LoVo (cell line): ENCODE measurements at regions not wholly inside any gene's neighbourhood (a gene's known extent, or its start where the extent isn't known, plus 50 kb on each side); places are given as distances from the start of the nearest gene placed in this dataset.
"Not testable (repeated sequence)": the region's sequence is repeated elsewhere in the genome, so short reads cannot be mapped to it uniquely, and the experiment has no call there.

ENCODE experiments used
- DNase-seq: peaks from one replicate; pipeline ENCODE4 v3.0.0-alpha.2; 2016; ENCODE audit warnings: low spot score

- DNase-seq, result no peak
These were observed 567.3 kb upstream of the ZNF385D start for GRCh38 chr3:22318325-22318724.

GRCh38 chr3:22319446-22319845, 568.4 kb upstream of the ZNF385D start:
- DNase-seq, result no peak

- DNase-seq, result no peak
These were observed 571.9 kb upstream of the ZNF385D start for GRCh38 chr3:22322861-22323260.

- DNase-seq, result no peak
These were observed 575.3 kb upstream of the ZNF385D start for GRCh38 chr3:22326305-22326704.

GRCh38 chr3:22334996-22335395, 584.0 kb upstream of the ZNF385D start:
- no peak for DNase-seq

GRCh38 chr3:22349215-22349851, 598.3 kb upstream of the ZNF385D start:
- DNase-seq, result no peak

- no peak for DNase-seq
These were observed 600.8 kb upstream of the ZNF385D start for GRCh38 chr3:22351806-22352205.

GRCh38 chr3:22353126-22353525, 602.1 kb upstream of the ZNF385D start:
- no peak for DNase-seq

- no peak for DNase-seq
These were observed 607.3 kb upstream of the ZNF385D start for GRCh38 chr3:22358334-22358733.

GRCh38 chr3:22360164-22360563, 609.2 kb upstream of the ZNF385D start:
- no peak for DNase-seq

GRCh38 chr3:22360970-22361369, 610.0 kb upstream of the ZNF385D start:
- no peak for DNase-seq

GRCh38 chr3:22361521-22361920, 610.5 kb upstream of the ZNF385D start:
- DNase-seq, result no peak

GRCh38 chr3:22364851-22365250, 613.8 kb upstream of the ZNF385D start:
- no peak for DNase-seq

- no peak for DNase-seq
These were observed 615.8 kb upstream of the ZNF385D start for GRCh38 chr3:22366781-22367180.

GRCh38 chr3:22371036-22371435, 620.0 kb upstream of the ZNF385D start:
- DNase-seq, result no peak

- DNase-seq, result no peak
These were observed 620.7 kb upstream of the ZNF385D start for GRCh38 chr3:22371607-22372291.

- DNase-seq, result no peak
These were observed 621.5 kb upstream of the ZNF385D start for GRCh38 chr3:22372292-22373062.

- DNase-seq, result no peak
These were observed 622.2 kb upstream of the ZNF385D start for GRCh38 chr3:22373182-22373581.

GRCh38 chr3:22373827-22374226, 622.8 kb upstream of the ZNF385D start:
- no peak for DNase-seq

GRCh38 chr3:22377421-22377820, 626.4 kb upstream of the ZNF385D start:
- DNase-seq, result no peak

GRCh38 chr3:22378869-22379268, 627.9 kb upstream of the ZNF385D start:
- DNase-seq, result no peak

- DNase-seq, result no peak
These were observed 629.2 kb upstream of the ZNF385D start for GRCh38 chr3:22380253-22380652.

- not testable (repeated sequence) for DNase-seq
These were observed 630.6 kb upstream of the ZNF385D start for GRCh38 chr3:22381564-22381963.
